Gastrocnemius medialis (tissue), 4 donors: ENCODE measurements at regions not wholly inside any gene's neighbourhood (a gene's known extent, or its start where the extent isn't known, plus 50 kb on each side); places are given as distances from the start of the nearest gene placed in this dataset.

Source experiments
- POLR2A ChIP-seq, 2 donors: fragments of 450-650 bp; IDR thresholded peaks; one replicate each; pipeline ENCODE4 v1.6.1; 2017; ENCODE audit warnings: antibody characterized with exemption in 2 of 2, mild to moderate bottlenecking in 2 of 2, moderate library complexity in 2 of 2
- TF ChIP-seq, protein P1 (sequence below), 5 experiments: fragments of 450-650 bp in 3 of 5; fragments of 200-600 bp in 2 of 5; sonication (generic) in 2 of 5; IDR thresholded peaks in 4 of 5; conservative IDR thresholded peaks in 1 of 5; 1 replicate in 4 of 5; 2 replicates in 1 of 5; pipeline ENCODE4 v1.5.1; 2016 to 2019; ENCODE audit warnings: antibody characterized with exemption in 5 of 5, mild to moderate bottlenecking in 3 of 5, moderate library complexity in 3 of 5

DNA sequence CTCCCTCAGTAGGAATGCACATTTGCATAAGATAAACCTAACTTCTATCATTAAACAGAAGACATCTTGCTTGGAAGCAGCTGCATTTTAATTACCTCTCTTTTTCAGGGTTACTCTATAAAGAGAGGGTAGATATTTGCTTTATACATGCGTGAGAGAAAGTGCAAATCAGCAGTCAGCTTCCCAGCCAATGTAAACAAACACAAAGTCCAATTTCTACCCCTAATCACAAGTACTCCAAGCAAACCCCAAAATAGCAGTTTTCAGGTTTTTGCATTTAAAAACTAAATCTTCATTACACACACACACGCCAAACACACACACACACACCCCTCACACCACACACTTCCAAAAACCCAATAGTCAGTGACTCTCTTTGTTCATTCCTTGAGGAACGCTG is 303.9 kb upstream of the ALCAM start:
- TF ChIP-seq, protein P1, sequence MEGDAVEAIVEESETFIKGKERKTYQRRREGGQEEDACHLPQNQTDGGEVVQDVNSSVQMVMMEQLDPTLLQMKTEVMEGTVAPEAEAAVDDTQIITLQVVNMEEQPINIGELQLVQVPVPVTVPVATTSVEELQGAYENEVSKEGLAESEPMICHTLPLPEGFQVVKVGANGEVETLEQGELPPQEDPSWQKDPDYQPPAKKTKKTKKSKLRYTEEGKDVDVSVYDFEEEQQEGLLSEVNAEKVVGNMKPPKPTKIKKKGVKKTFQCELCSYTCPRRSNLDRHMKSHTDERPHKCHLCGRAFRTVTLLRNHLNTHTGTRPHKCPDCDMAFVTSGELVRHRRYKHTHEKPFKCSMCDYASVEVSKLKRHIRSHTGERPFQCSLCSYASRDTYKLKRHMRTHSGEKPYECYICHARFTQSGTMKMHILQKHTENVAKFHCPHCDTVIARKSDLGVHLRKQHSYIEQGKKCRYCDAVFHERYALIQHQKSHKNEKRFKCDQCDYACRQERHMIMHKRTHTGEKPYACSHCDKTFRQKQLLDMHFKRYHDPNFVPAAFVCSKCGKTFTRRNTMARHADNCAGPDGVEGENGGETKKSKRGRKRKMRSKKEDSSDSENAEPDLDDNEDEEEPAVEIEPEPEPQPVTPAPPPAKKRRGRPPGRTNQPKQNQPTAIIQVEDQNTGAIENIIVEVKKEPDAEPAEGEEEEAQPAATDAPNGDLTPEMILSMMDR (IDR thresholded peaks at IDR 0.05 in 4 of 5, conservative IDR thresholded peaks at IDR 0.05 in 1 of 5): no peak
- no peak for TF ChIP-seq POLR2A (IDR thresholded peaks at IDR 0.05)
